H54 (cell line): ENCODE measurements at regions not wholly inside any gene's neighbourhood (a gene's known extent, or its start where the extent isn't known, plus 50 kb on each side); places are given as distances from the start of the nearest gene placed in this dataset.

Experiments
- DNase-seq: peaks from one replicate; pipeline ENCODE4 v3.0.0; 2011; ENCODE audit warnings: low spot score, mixed read lengths; ENCODE audit not compliant: insufficient read length
- FAIRE-seq: peaks from 3 replicates; lab custom pipeline; 2011; peaks lifted over from hg19 to GRCh38; lab: Jason Lieb, UNC
- POLR2A ChIP-seq: IDR thresholded peaks from 2 replicates; pipeline ENCODE4 v1.6.1; 2011; ENCODE audit warnings: low read depth, mild to moderate bottlenecking, low read length

GRCh38 chr11:121944556-121945230 lies 171.3 kb downstream of the BLID start:
- FAIRE-seq (no peak), DNase-seq (no peak)
- TF ChIP-seq POLR2A: no peak

- FAIRE-seq: peak; percentile 6
- no peak for DNase-seq
- no peak for TF ChIP-seq POLR2A
These were observed 177.9 kb downstream of the BLID start for GRCh38 chr11:121938076-121938475.

- no peak for TF ChIP-seq POLR2A
- DNase-seq: peak; percentile 5
- FAIRE-seq: peak; percentile 52
These were observed 179.1 kb downstream of the BLID start for GRCh38 chr11:121936781-121937447.

GRCh38 chr11:121936370-121936769 lies 179.6 kb downstream of the BLID start:
- FAIRE-seq (no peak), DNase-seq (no peak)
- TF ChIP-seq POLR2A: no peak

- DNase-seq: no peak
- no peak for FAIRE-seq
- no peak for TF ChIP-seq POLR2A
These were observed 182.3 kb downstream of the BLID start for GRCh38 chr11:121933694-121934093.

- DNase-seq (no peak), FAIRE-seq (no peak)
- TF ChIP-seq POLR2A: no peak
These were observed 182.7 kb downstream of the BLID start for GRCh38 chr11:121933294-121933693.

GRCh38 chr11:121932646-121933185 lies 183.3 kb downstream of the BLID start:
- DNase-seq: no peak
- no peak for FAIRE-seq
- no peak for TF ChIP-seq POLR2A

- FAIRE-seq (no peak), DNase-seq (no peak)
- TF ChIP-seq POLR2A: no peak
These were observed 184.2 kb downstream of the BLID start for GRCh38 chr11:121931748-121932352.

GRCh38 chr11:121931121-121931520 lies 184.9 kb downstream of the BLID start:
- FAIRE-seq (no peak), DNase-seq (no peak)
- no peak for TF ChIP-seq POLR2A

GRCh38 chr11:121930004-121930965 lies 185.7 kb downstream of the BLID start:
- FAIRE-seq: no peak
- TF ChIP-seq POLR2A: no peak
- DNase-seq: no peak

- FAIRE-seq (no peak), DNase-seq (no peak)
- no peak for TF ChIP-seq POLR2A
These were observed 186.4 kb downstream of the BLID start for GRCh38 chr11:121929581-121929980.

GRCh38 chr11:121928597-121929580 lies 187.1 kb downstream of the BLID start:
- FAIRE-seq: no peak
- no peak for DNase-seq
- TF ChIP-seq POLR2A: no peak
